GM19463 (cell line): ENCODE measurements at regions not wholly inside any gene's neighbourhood (a gene's known extent, or its start where the extent isn't known, plus 50 kb on each side); places are given as distances from the start of the nearest gene placed in this dataset.
"Not testable (repeated sequence)": the region's sequence is repeated elsewhere in the genome, so short reads cannot be mapped to it uniquely, and the experiment has no call there.

Experiments used
- ATAC-seq: cut with Tn5 transposase; IDR thresholded peaks from one replicate; pipeline ENCODE4 v1.9.1; 2021; ENCODE audit warnings: mild to moderate bottlenecking, moderate library complexity; ENCODE audit not compliant: unreplicated experiment

DNA sequence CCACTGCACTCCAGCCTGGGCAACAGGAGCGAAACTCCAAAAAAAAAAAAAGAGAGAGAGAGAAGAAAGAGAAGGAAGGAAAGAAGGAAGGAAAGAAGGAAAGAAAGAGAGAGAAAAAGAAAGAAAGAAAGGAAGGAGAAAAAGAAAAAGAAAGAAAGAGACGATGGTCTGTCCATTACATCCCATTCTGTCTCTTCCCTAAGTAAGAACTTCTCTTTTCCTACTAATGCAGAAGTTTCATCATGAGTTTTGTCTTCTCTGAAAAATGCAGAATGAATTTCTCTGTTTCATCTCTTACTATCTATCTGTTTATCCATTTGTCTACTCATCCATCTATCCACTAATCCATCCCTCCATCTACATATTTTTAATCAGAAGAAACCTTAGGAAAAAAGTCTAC is 94.9 kb upstream of the MED13 start:
- no peak for ATAC-seq

DNA sequence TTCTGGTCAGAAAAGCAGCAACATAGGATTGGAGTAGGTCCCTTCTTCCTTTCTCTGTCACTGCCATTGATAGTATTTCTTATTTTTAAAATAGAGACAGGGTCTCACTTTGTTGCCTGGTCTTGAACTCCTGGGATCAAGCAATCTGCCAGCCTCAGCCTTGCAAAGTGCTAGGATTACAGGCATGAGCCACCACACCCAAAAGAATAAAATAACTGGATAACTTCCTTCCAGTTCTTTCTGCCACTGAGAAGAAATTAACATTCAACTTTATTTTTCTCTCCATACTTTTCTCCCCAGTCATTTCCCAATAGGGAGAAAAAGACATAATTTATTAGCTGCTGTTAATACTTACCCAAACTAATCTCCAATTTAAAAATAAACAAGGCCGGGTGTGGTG is 91.9 kb upstream of the MED13 start:
- ATAC-seq = no peak

DNA sequence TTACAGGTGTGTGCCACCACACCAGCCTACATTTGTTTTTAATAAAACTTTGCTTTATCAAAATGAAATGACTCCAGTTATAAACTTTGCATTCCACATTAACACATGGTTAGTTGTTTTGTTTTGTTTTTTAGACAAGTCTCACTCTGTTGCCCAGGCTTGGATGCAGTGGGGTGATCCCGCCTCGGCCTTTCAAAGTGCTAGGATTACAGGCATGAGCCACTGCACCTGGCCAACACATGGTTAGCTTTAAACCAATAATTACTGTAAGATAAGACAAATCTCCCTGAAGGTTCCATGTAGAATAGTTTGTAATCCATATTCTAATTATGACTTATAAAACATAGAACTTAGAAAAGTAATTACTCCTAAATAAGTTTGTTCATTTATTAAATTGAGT is 89.8 kb upstream of the MED13 start:
- no peak for ATAC-seq

GRCh38 chr17:62150471-62150870 is 85.4 kb upstream of the MED13 start:
- ATAC-seq = no peak

DNA sequence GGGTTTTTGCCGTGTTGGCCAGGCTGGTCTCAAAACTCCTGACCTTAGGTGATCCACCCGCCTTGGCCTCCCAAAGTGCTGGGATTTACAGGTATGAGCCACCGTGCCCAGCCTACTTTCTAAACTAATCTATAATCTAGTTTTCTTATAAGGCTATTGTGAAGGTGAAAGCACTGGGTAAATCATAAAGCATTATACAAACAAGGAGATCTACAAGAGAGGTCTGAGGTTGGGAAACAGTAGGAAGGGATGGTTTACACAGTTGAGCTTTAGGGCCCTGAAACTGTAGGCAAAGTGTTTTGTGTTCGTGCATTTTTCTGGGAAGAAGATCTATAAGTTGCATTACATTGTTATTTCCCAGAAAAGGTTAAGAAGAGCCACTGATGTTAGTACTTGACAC is 84.9 kb upstream of the MED13 start:
- ATAC-seq = no peak

DNA sequence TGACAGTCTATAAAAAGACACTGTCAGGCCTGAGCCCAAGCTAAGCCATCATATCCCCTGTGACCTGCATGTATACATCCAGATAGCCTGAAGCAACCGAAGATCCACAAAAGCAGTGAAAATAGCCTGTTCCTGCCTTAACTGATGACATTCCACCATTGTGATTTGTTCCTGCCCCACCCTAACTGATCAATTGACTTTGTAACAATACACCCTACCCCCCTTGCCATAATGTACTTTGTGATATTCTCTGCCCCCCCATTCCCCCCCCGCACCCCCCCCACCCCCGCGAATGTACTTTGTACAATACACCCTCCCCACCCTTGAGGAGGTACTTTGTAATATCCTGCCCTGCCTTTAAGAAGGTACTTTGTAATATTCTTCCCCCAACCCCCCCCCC is 82.2 kb upstream of the MED13 start:
- no peak for ATAC-seq

DNA sequence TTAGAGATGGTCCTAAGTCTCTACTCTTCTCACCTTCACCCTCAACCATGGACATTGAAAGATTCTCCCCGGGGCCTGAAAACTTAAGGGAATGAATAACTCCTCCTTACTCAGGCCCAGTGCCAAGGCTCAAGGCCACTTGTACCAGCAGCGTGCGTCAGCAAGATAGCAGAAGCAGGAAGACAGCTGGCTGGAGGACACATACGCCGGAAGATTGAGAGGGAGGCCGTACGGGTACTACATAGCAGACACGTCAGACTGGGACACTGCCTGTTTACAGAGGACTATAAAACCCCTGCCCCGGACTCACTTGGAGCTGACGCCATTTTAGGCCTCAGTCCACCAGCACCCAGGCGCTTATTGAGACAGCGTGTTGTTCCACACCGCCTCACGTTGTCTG is 75.8 kb upstream of the MED13 start:
- no peak for ATAC-seq

GRCh38 chr17:62140376-62140775 is 75.3 kb upstream of the MED13 start:
- ATAC-seq = no peak

- ATAC-seq = not testable (repeated sequence)
These were observed 74.7 kb upstream of the MED13 start for GRCh38 chr17:62139690-62140354.

GRCh38 chr17:62139141-62139540 is 74.1 kb upstream of the MED13 start:
- no peak for ATAC-seq

GRCh38 chr17:62138676-62139121 is 73.6 kb upstream of the MED13 start:
- not testable (repeated sequence) for ATAC-seq

- ATAC-seq = not testable (repeated sequence)
These were observed 72.9 kb upstream of the MED13 start for GRCh38 chr17:62137734-62138624.

DNA sequence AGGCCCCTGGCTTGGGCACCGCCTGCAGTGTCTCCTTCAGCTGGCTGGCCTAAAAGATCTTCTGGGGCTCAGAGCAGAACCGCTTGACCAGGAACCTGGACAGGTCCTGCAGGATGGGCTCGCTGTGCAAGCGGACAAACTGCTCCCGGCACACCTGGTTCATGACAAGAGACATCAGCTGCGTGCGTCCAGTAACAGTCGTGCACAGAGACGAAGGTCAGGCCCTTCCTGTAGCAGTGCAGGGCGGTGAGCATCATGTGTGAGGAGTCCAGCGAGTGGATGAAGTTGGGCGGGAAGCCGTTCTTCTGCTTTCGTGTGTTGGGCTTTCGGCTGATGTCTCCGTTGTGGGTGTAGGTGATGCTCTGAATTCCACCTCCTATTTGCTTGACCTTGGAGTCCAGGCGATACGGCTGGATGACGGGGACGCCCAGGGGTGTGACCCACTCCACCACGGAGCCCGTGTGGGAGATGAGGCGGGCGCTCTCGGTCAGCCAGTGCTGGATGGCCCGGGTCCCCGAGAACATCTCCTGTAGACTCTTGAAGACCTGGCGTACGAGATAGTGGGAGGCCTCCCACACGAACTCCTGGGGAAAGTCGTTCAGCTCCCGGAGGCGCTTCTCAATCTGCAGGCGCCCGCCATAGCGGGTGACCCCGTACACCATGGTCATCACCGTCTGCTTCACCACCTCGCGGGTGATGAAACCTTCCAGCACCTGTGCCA is 72.1 kb upstream of the MED13 start:
- not testable (repeated sequence) for ATAC-seq

DNA sequence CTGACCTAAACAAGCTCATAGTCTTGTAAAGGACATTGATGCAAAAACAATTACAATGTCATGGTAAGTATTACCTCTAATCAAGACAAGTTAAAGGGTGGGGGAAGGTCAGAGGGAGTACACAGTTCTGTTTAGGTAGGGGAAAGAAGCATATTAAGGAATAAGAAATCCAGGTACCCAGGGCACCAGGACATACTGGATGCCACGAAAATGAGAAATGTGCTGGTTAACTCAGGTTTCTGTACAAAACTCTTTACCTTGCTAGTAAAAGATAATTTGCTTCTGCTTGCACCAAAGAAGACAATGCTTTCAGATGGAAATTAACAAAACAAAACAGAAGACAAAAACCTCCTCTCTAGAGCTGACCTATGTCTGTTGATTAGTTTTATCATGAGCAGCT is 70.7 kb upstream of the MED13 start:
- no peak for ATAC-seq

- ATAC-seq = not testable (repeated sequence)
These were observed 70.0 kb upstream of the MED13 start for GRCh38 chr17:62135096-62135495.

DNA sequence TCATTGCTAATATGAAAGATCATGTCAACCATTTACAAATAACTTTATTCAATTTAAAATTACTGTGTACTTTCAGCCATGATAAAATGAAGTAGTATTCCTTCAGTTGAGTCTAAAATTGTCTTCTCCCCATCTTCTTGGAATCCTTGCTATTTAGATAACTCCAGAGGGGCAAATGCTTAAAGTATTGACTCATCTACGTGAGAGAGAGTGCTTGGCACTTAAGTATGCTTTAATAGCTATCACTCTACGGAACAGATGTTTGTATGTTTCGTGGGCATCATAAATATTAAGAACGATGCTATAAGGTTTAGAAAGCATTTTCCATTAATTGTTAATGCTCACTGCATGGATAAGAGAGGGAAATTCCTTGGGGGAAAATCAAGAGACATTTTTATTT is 69.3 kb upstream of the MED13 start:
- ATAC-seq = no peak

GRCh38 chr17:62131271-62131670 is 66.2 kb upstream of the MED13 start:
- not testable (repeated sequence) for ATAC-seq

GRCh38 chr17:62130739-62131138 is 65.7 kb upstream of the MED13 start:
- no peak for ATAC-seq

- no peak for ATAC-seq
These were observed 61.2 kb upstream of the MED13 start for GRCh38 chr17:62126292-62126691.

- no peak for ATAC-seq
These were observed 60.2 kb upstream of the MED13 start for GRCh38 chr17:62125307-62125706.

DNA sequence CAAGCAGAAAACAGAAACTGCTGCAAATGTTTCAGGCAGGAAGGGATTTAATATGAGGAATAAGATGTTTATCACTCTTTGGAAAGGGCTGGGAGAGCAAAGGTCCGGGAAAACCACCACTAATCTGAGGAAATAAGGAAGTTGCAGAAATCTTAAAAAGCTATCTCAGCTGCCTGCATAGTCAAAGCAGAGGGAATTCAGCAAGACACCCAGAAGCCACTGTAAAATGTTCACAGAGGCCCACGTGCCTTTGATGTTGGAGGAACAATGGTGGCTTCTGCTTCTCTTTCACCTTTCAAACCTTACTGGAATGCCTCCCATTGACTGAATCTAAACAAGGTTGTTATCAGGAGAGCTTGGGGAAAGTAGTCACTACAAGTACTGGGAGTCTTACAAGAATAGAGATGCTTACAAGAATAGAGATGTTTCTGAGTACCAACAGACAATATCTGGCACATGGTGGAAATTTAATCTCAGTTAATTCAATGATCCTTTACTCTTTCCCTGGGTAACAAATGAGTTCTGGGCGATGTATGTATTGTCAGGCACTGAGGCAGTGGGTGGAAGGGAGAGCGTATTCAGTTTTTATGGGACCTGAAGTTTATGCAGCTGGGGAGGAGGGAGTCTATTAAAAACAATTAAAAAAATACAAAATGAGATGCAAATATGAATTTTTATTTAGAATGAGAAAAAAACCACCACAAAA is 56.1 kb upstream of the MED13 start:
- ATAC-seq = no peak
